HEK293 (cell line): ENCODE measurements at regions not wholly inside any gene's neighbourhood (a gene's known extent, or its start where the extent isn't known, plus 50 kb on each side); places are given as distances from the start of the nearest gene placed in this dataset.

ENCODE experiments used
- ATF2 ChIP-seq: fragments of 450-650 bp; formaldehyde crosslinking; IDR thresholded peaks from 2 replicates; pipeline ENCODE4 v1.5.1; 2016; ENCODE audit warnings: missing biosample characterization, missing genetic modification characterization, low read depth
- BCL11B ChIP-seq: fragments of 450-650 bp; formaldehyde crosslinking; IDR thresholded peaks from 2 replicates; pipeline ENCODE4 v1.5.1; 2016; ENCODE audit warnings: low read depth, missing biosample characterization, missing genetic modification characterization
- HOXA7 ChIP-seq: sonication (generic); formaldehyde crosslinking; IDR thresholded peaks from 2 replicates; pipeline ENCODE4 v1.8.1; 2022; ENCODE audit warnings: missing genetic modification reagents, borderline replicate concordance
- YY1 ChIP-seq: fragments of 450-650 bp; formaldehyde crosslinking; IDR thresholded peaks from 2 replicates; pipeline ENCODE4 v1.5.1; 2018; ENCODE audit warnings: missing biosample characterization, missing genetic modification characterization
- ZNF324 ChIP-seq: fragments of 450-650 bp; formaldehyde crosslinking; IDR thresholded peaks from 2 replicates; pipeline ENCODE4 v1.5.1; 2016; ENCODE audit warnings: missing biosample characterization, missing genetic modification characterization
- ZNF776 ChIP-seq: fragments of 450-650 bp; formaldehyde crosslinking; IDR thresholded peaks from 2 replicates; pipeline ENCODE4 v1.5.0; 2017; ENCODE audit warnings: missing biosample characterization, missing genetic modification characterization, borderline replicate concordance
- ZNF843 ChIP-seq: fragments of 450-650 bp; formaldehyde crosslinking; IDR thresholded peaks from 2 replicates; pipeline ENCODE4 v1.5.1; 2016; ENCODE audit warnings: missing biosample characterization, missing genetic modification characterization
- TF ChIP-seq, protein P1 (sequence below): fragments of 450-650 bp; formaldehyde crosslinking; IDR thresholded peaks from 2 replicates; pipeline ENCODE4 v1.5.1; 2016; ENCODE audit warnings: missing biosample characterization, missing genetic modification characterization

- no peak for TF ChIP-seq ATF2 (tag by site-specific recombination)
- TF ChIP-seq, protein P1, sequence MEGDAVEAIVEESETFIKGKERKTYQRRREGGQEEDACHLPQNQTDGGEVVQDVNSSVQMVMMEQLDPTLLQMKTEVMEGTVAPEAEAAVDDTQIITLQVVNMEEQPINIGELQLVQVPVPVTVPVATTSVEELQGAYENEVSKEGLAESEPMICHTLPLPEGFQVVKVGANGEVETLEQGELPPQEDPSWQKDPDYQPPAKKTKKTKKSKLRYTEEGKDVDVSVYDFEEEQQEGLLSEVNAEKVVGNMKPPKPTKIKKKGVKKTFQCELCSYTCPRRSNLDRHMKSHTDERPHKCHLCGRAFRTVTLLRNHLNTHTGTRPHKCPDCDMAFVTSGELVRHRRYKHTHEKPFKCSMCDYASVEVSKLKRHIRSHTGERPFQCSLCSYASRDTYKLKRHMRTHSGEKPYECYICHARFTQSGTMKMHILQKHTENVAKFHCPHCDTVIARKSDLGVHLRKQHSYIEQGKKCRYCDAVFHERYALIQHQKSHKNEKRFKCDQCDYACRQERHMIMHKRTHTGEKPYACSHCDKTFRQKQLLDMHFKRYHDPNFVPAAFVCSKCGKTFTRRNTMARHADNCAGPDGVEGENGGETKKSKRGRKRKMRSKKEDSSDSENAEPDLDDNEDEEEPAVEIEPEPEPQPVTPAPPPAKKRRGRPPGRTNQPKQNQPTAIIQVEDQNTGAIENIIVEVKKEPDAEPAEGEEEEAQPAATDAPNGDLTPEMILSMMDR: no peak
- no peak for TF ChIP-seq BCL11B (tag by site-specific recombination)
- no peak for TF ChIP-seq ZNF324 (tag by site-specific recombination)
- TF ChIP-seq HOXA7 (CRISPR knock-in tag): no peak
- no peak for TF ChIP-seq YY1 (tag by site-specific recombination)
- no peak for TF ChIP-seq ZNF843 (tag by site-specific recombination)
- no peak for TF ChIP-seq ZNF776 (tag by site-specific recombination)
Observed at GRCh38 chr3:150239766-150240165, 168.3 kb upstream of the TSC22D2 start.
